Pons (tissue), 1 donor: ENCODE measurements at regions not wholly inside any gene's neighbourhood (a gene's known extent, or its start where the extent isn't known, plus 50 kb on each side); places are given as distances from the start of the nearest gene placed in this dataset.

Experiments
- DNase-seq: peaks from one replicate; pipeline ENCODE4 v3.0.0-alpha.2; 2016; ENCODE audit warnings: low spot score

DNA sequence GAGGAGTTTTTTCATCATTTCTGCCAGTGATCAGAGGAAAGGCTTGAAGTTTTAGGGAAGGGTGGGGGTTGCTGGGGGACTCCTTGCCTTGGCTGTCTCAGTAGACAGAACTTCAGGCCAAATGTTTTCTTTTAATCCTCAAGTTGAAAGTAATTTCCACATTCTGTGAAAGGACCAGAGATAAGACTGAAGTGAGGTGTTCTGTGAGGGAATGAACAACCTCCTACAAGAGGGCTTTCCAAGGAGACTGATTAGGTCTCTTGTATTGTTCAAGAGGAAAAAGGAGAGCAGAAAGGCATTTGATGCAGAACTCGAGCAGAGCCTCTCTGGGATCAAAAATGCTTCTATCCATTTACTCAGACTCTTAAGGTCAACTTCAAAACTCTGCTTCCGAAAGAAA lies 282.1 kb upstream of the ATP10B start:
- no peak for DNase-seq

DNA sequence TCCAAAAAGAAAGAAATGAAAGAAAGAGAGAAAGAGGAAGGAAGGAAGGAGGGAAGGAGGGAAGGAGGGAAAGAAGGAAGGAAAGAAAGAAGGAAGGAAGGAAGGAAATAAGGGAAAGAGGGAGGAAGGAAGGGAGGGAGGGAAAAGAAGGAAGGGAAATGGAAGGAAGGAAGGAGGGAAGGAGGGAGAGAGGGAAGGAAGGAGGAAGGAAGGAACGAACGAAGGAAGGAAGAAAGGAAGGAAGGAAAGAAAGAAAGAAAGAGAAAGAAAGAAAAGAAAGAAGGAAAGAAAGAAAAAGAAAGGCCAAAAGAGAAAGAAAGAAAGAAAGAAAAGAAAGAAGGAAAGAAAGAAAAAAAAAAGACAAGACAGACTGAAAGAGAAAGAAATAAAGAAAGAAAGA lies 263.9 kb upstream of the ATP10B start:
- no peak for DNase-seq

DNA sequence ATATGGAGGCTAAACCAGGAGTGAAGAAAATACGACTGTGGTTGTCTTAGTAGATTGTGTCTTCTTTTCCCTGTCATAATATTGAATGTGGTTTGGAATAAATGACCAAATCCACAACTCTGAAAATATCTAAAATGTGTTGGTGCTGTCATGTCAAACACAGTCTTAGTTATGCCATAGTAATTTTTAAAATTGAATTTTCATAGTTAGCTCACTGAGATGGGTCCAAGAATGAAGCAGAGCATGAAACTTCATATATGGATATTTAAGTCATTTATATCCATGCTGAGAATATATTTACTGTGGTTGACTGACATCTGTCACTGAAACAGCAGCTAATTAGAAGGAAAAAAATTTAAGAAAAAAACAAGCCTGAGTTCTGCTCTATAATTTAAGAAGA lies 260.4 kb upstream of the ATP10B start:
- no peak for DNase-seq

DNA sequence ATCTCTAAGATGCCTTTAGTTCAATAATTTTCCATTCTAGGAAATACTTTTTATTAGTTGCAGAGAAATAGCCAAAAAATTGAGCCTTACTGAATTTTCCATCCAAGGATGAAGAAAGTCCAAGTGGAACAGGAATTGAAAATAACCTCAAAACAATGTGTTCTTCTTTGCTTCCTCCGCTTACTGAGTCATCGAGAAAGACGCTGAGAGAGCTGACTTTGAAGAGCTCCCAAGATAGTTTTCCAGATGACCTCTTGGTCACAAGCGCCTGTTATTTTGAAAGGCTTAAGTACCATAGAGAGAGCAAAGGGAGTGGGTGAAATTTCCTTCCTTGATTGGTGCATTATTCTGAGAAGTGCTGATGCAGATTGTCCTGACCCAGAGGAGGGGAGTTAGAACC lies 253.5 kb upstream of the ATP10B start:
- peak; percentile 87 for DNase-seq

DNA sequence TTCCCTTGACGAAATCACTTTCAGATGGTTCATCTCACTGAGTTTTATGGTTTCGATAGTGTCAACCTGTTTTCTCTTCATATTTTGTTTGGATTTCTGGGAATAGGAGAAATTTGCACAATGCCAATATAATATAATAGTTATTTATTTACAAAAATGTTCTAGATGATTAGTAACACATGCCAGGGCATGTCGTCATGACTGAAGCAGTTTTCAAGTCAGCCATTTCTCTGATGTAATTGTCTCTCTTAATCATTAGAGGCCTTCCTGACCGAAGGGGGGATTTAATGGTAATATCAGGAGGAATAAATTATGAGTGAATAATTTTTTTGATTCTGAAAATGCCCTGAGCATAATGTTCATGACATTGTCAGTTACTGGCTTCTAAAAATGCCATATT lies 246.5 kb upstream of the ATP10B start:
- no peak for DNase-seq

DNA sequence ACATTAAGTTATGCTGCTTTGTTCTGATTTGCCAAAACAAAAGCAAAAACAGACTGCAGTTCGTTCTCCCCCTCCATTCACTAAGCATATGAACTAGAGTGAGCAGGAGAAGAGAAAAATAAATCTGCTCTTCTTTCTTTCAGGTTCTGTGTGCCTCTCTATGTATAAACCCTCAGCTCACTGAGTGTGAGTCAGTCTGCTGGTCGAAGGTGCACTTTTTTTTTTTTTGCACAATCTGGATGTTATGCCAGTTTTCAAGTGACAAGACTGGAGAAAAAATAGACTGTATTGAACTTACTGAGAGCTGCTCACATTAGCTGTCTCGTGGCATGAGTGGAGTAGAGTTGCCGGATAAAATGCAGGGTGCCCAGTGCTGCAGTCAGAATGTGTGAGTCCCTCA lies 244.6 kb upstream of the ATP10B start:
- peak; percentile 19 for DNase-seq

DNA sequence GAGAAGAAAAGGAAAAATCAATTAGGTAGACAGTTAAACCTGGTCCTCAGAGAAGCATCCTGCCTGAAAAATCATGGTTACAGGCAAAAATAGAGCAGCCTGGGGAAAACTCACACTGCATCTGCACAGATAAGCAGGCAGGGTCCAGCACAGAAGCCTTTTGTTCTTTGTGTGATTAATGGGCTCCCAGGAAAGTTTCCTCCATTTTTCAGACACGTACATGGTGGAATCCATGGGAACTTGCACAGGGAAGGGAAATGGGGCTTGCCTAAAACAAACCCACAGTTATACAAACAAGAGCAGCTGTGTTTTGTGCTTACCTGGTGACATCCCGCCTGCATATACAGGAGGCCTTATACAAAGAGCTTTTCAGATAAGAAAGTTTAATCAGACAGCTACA lies 243.9 kb upstream of the ATP10B start:
- peak; percentile 54 for DNase-seq

DNA sequence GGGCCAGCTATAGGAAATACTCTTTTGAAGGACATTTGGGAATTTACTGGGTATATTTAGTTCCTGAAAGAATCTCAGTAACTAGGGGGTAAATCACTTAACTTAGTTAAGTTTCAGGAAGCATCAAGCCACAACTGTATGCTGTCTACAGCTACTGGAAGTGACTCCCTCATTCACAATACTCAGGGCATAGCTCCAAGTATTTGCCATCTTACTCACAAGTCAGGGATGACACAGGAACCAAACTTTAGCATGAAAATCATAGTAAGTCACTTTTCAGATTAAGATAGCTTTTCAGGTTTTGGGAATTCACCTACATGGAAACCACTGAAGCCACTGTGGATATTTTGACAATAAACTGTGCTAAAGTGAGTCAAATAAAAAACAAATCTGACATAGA lies 242.4 kb upstream of the ATP10B start:
- no peak for DNase-seq

DNA sequence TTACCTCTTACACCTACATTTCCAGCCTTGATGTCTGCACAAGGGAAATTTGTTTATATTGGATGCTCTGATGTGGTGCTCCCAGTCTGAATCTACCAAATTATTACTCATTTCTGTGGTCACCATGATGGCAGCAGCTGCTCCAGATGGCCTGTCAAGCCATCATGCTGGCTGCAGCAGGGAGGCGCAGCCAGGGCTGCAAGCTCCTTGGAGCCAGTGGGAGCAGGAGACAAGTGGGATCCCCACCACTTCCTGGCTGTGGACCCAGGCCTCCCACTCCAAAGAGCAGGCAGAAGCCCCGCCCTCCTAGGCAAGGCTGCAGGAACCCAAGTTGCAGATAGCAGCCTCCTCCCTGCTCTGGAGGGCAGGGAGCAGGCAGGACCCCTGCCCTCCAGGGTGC lies 241.1 kb upstream of the ATP10B start:
- no peak for DNase-seq

DNA sequence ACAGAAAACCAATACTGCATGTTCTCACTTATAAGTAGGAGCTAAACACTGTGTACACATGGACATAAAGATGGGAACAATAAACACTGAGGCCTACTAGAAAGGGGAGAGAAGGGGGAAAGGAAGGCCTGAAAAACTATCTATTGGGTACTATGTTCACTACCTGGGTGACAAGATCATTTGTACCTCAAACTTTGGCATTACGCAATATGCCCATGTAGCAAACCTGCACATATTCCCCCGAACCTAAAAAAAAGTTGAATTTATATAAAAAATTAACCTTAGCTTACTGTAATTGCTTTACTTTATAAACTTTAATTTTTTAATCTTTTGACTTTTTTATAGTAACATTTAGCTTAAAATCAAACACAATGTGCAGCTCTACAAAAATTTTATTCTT lies 237.6 kb upstream of the ATP10B start:
- no peak for DNase-seq

DNA sequence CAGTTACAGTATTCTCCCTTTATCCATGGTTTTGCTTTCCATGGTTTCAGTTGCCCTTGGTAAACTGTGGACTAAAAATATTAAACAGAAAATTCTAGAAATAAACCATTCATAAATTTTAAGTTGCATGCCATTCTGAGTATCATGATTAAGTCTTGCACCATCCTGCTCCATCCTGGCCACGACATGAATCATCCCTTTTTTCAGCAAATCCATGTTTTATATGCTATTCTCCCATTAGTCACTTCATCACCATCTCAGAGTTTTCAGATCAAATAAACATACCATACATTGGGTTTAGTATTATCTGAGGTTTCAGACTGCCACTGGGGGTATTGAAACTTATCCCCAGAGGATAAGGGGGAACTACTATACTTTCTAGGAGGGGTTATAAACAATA lies 234.4 kb upstream of the ATP10B start:
- DNase-seq = no peak

DNA sequence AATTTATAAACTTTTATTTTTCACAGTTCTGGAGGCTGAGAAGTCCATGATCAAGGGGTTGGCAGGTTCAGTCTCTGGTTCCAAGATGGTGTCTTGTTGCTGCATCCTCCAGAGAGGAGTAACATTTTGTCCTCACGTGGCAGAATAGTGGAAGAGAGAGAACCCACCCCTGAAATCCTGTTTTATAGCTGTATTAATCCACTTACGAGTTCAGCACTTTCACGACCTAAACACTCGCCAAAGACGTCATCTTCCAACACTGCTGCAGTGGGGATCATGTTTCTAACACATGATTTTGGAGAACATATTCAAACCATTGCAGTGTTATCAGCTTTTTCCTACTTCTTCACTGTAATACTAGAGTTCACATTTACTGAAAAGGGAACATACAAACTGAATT lies 233.0 kb upstream of the ATP10B start:
- no peak for DNase-seq

DNA sequence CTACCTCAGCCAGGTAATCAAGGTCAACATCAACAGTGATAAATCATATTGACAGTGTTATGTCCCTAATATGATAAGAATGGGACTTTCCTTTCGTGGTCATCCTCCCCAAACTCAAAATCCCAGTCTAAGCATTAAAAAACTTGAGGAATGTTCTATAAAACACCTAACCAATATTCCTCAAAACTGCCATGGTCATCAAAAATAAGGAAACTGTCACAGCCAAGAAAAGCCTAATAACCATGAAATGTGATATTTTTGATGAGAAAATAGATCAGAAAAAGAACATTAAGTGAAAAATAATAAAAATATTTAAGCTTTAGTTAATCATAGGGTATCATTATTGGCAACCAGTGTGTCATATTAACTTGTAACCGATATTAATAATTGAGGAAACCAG lies 232.1 kb upstream of the ATP10B start:
- no peak for DNase-seq

DNA sequence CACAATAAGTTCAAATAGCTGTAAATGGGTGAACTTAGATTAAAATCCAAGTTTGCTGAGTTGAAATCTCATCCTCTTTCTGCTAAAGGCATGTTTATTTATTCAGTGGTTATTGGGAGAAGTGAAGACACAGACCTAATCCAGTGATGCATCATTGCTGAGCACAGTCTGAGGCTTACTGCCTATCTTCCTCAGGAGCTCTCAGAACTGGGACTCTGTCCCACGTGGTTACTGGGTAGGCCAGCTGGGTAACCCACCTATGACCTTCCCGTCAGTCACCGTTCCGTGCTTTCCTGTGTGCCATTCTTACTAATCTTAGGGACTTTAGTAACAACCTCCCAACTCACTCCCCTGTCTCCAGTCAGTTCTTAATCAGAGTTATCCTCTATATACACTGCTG lies 226.8 kb upstream of the ATP10B start:
- DNase-seq = no peak

DNA sequence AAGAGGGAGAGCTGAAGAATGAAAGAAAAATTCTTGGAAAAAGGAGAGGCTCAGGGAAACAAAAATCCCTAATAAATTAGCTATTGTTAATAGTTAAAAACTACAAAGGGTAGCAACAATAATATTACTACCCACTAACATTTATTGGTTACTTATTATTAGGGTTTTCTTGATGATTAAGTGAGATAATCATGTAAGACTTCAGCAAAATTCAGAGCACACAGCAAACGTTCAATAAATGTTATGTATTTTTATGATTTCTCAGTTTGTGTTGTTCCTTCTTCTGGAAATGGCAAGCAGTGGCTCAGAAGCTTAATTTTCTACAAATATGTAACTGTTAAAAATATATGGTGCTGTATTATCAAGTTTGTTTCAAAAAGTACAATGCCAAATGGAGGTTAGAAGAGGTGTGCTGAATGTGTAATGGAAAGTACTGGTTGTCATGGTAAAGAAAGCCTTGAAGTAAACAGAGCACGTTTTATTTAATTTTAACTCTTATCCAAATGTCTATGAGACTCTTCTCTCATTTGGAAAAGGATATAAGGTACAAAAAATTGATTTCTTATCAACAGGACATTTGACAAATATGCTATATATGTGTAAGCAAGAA lies 226.0 kb upstream of the ATP10B start:
- DNase-seq = no peak

DNA sequence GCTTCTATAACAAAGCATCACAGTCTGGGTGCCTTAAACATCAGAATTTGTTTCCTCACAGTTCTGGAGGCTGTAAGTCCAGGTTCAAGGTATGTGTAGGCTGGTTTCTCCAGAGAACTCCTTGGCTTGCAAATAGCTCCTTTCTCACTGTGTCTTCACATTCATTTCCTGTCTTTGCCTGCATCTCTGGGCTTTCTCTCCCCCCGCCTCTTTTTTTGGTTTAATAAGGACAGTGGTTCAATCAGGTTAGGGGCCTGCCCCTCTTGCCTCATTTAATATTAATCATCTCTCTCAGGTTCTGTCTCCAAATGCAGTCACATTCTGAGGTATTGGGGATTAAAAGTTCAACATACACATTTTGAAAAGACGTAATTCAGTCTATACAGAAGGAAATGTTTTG lies 225.5 kb upstream of the ATP10B start:
- no peak for DNase-seq

DNA sequence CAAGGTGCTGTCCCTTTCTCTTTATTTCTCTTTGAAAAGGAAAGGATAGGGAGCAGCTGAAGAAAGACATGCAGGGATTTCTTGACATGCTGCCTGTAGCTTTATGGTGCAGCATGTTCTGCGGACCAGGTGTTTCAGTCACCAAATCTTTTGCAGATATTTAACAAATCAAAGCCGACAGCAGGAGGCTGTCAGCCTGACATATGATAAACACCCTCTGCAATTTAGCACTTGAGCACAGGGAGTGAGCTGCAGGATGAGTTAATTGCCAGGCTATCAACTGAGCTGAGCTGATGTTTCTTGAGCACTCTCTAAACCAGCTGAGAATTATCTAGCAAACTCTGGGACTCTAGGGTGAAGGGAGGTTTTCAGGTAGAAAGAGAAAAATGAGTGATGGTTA lies 212.8 kb upstream of the ATP10B start:
- no peak for DNase-seq

DNA sequence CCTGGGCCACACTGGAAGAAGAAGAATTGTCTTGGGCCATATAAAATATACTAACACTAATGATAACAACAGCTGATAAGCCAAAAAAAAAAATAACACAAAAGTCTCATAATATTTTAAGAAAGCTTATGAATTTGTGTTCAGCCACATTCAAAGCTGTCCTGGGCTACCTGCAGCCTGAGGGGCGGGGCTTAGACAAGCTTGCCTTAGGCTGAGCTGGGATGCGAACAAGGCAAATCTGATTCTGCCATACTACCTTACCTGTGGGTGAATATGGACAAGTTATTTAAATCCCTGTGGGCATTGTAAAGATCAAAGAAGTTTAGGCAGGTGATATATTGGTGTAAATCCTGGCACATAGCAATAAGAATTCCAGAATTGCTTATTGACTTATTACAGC lies 212.3 kb upstream of the ATP10B start:
- no peak for DNase-seq

DNA sequence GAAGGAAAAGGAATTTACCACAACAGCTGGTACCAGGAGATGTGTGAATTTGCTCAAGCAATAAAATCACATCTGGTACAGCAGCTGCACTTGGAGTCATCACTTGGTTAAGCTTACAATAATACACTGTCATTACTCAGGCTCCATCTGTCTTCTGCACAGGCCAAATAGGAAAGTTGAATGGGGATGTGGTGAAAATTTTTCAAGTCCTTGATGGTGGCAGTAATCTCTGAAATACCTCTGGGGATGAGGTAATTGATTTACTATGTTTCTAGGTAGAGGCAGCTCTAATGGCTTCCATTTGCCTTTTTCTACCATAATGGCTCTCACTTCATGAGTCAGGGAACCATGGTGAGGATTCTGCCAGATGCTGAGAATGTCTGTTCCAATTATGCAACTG lies 206.8 kb upstream of the ATP10B start:
- no peak for DNase-seq

DNA sequence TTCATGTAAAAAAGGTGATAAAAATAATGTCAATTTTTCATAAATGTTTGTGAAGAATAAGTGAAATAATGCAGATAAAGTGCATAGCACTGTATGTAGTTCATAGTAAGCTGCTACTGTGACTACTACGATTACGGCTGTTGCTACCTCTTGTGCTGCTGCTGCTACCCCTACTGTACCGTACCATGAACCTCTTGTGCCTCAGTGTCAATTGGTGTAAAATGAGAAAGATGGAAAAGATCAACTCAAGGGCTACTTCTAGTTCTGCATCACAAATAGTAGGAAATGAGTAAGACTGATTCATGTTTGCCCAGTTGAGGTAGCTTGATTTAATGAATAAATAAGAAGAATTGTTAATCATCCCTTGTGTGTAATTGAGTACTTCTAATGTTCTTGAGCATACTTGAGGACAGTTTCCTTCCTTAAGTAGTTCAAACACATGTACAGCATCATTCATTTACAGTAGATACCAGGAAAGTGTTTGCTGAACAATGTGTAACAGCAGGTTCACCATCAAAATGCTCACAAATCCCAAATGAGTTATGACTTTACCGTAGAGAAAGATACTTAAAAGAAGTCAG lies 200.0 kb upstream of the ATP10B start:
- DNase-seq = no peak

DNA sequence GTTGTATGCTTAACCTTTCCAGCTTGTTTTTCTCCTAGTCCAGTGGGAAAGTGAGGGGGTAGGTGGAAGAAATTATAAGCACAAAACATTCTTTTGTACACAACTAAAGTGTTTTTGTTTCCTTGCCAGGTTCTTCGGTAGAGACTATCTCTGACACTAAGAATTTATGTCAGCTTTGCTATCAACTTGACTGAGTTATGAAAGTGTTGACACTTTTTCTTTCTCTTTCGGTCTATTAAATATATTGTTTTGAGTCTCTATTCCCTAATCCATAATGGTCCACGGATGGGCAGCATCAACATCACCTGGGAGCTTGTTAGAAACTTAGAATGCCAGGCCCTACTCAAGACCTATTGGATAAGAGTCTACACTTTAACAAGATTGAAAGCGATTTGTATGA lies 195.0 kb upstream of the ATP10B start:
- DNase-seq = no peak

DNA sequence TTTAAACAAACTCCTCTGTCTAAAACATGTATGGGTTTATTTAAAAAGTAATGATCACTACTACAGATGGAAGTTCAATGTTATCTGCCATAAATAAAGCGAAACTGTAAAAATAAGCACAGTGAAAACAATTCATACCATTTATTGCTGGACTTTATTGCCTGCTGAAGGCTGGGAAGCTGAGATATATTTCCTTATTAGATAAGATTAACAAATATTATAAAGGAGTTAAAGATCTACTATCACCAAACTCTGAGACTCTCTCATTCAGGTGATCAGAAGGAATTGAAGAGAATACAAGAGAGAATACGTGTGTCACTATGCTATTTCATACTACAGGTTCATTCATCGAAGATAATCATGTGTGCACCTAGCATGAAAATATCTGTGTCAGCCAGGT lies 190.9 kb upstream of the ATP10B start:
- no peak for DNase-seq

DNA sequence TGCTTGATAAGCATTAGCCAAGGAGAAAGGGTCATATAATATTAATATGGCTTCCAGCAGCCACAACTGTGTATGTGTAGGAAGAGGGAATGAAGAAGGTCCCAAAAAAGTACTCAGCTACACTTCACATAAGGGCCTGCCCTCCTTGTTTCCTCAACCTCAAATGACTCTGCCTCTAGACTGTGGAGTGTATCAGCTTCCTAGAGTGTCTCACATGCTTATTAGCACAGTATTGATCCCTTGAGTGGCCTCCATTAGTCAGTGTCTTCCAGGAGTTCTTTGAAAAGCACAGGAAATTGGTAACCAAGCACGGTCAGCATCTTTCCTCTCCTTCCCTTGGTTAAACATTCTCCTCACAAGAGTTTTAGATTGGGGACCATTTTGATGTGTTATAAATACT lies 190.4 kb upstream of the ATP10B start:
- DNase-seq = no peak

DNA sequence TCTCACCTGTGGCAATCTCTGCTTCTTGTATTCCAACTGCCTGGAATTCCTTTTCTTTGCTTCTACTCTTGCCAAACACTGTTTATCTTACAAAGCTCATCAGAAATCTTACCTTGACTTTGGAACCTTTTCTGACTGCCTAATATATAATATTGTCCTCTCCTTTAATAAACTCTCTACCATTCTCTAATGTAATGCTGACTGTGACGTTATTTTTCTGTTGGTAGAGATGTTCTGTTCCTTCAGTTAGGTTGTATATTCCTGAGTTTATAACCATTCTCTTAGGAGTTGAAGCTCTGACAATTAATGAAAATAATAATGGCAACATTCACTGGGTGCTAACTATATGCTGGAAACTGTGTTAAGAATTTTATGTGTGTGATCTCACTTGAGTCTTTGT lies 188.8 kb upstream of the ATP10B start:
- no peak for DNase-seq

DNA sequence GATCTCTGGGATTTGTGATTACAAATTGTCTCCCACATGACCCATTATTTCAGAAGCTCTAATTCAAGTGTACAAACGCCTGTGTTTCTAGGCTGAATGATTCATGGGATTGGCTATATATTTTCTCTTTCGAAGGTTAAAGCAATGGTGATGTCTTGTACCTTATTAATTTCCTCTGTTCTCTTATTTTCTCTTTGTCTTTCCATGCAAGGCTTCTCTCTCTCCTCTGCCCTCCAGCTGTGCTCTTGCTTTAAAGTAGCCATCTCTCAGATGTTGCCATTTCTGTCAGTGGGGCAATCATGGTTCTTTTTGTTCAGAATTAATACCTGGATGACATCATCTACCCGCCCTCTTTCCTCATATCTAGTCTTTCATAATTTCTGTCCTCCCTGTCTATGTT lies 184.3 kb upstream of the ATP10B start:
- no peak for DNase-seq
